GM18870 (cell line): ENCODE measurements at regions not wholly inside any gene's neighbourhood (a gene's known extent, or its start where the extent isn't known, plus 50 kb on each side); places are given as distances from the start of the nearest gene placed in this dataset.
"Not testable (repeated sequence)": the region's sequence is repeated elsewhere in the genome, so short reads cannot be mapped to it uniquely, and the experiment has no call there.

Experiments
- ATAC-seq: cut with Tn5 transposase; IDR thresholded peaks from one replicate; pipeline ENCODE4 v1.9.1; 2021; ENCODE audit warnings: moderate library complexity; ENCODE audit not compliant: unreplicated experiment

GRCh38 chr11:23620617-23621016, 760.3 kb upstream of the CCDC179 start:
- ATAC-seq = no peak

- no peak for ATAC-seq
Observed at GRCh38 chr11:23632293-23632692, 772.0 kb upstream of the CCDC179 start.

GRCh38 chr11:23644443-23644842, 784.2 kb upstream of the CCDC179 start:
- no peak for ATAC-seq

DNA sequence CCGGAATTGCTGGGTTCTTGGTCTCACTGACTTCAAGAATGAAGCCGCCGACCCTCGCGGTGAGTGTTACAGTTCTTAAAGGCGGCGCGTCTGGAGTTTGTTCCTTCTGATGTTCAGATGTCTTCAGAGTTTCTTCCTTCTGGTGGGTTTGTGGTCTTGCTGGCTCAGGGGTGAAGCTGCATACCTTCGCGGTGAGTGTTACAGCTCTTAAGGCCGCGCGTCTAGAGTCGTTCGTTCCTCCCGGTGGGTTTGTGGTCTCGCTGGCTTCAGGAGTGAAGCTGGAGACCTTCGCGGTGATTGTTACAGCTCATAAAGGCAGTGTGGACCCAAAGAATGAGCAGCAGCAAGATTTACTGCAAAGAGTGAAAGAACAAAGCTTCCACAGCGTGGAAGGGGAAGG, 792.1 kb upstream of the CCDC179 start:
- ATAC-seq = not testable (repeated sequence)

DNA sequence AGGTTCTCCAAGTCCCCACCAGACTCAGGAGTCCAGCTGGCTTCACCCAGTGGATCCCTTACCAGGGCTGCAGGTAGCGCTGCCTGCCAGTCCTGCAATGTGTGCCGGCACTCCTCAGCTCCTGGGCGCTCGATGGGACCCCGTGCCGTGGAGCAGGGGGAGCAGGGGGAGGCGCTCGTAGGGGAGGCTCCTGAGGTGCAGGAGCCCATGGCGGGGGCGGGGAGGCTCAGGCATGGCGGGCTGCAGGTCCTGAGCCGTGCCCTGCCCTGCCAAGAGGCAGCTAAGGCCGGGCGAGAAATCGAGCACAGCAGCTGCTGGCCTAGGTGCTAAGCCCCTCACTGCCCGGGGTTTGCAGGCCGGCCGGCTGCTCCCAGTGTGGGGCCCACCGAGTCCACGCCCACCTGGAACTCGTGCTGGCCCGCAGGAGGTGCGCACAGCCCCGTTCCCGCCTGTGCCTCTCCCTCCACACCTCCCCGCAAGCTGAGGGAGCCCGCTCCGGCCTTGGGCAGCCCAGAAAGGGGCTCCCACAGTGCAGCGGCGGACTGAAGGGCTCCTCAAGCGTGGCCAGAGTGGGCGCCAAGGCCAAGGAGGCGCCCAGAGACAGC, 792.9 kb upstream of the CCDC179 start:
- ATAC-seq = no peak

DNA sequence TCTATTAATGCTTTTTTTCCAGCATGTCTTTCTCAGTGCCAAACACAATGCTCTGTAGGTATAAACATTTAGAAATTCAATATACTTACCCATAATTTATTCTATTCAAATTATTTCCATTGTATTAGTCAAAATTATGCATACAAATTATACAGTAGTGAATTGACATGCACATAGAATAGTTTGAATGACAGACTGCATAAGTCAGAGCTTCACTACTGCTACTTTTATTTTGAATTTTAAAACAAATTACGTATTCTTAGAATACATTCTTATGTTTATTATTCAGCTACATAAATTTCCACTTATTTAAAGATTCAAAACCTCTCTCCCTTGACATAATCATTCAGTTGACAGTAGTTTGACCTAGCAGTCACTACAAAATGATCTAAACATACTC, 808.0 kb upstream of the CCDC179 start:
- no peak for ATAC-seq

GRCh38 chr11:23673366-23673765, 813.1 kb upstream of the CCDC179 start:
- ATAC-seq = no peak

DNA sequence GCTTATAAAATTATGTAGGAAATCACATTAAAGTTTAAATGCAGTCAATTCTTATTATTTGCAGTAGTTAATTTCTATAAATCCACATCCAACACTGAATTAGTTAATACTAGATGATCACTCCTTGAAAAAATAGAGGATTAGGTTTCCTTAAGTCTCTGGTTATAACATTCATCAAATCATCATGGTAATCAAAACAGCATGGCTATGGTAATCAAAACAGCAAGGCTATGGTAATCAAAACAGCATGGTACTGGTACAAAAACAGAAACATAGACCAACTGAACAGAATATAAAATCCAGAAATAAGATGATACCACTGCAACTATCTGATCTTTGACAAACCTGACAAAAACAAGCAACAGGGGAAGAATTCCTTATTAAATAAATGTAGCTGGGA, 814.6 kb upstream of the CCDC179 start:
- ATAC-seq = no peak

DNA sequence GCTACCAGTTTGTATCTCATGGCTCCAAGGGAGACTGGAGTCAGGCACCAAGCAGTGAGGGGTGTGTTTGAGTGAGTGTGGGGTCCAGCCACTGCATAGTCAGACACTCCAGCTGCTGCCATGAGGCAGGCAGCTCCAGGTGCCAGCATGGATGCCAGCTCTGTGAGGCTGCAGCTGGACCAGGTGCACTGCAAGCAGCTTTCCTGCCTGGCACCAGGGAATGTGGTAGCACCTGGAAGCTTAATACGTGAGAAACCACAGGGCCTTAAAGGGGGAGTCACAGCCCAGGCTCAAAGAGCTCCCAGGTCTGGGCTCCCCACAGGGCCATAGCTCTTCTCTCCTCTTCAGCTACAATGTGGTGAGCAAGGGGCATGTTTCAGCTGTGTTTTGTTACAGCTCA, 817.8 kb upstream of the LUZP2 start:
- ATAC-seq = no peak

DNA sequence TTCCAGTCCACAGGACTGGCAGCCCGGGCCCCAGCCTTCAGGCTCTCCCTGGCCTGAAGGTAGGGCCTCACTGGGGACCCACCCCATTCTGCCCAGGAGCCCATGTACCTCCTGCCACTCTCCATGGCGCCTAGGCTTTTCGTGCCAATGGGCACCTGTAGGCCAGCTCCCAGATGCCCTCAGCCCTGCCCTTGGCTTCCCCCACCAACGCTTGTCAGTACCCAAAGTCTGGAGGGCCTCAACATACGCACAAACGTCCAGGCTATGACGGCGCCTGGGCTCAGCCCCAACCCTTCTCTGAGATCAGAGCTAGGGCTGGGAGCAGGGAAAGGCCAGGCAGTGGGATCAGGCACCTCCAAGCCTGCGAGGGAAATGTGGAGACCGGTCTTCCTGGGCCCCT, 816.9 kb upstream of the LUZP2 start:
- no peak for ATAC-seq

DNA sequence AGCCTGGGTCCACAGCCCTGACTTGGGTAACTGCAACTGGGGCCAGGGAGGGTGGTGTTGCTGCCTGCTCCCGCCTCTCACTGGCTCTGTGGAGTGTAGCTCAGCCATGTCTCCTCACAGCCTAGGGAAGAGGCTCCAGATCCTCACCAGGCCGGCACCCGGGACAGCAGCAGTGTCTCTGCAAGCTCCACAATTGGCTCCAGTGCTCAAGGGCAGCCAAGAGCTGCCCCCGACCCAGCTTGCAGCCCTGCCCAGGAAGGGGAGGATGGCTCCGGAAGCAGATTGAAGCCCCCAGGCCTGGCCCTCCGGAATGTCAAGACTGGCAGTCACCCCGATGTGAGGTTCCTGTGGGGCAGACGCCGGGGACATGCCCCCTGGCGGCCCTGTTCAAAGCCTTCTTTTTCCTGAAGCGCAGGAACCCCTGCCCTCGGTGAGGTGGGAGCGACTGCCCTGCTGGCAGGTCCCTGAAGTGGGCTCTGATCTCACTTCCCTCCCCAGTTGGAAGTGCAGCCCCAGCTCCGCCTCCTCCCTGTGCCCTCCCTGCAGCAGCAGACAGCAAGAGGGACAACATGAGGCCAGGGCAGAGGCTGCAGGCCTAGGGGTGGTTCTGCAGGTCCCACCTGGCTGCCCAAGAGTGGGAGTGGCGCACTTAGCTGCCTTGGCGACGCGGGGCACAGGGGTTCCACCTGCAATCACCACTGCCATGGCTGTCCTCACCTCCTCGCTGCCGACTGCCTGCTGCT, 816.2 kb upstream of the LUZP2 start:
- no peak for ATAC-seq

DNA sequence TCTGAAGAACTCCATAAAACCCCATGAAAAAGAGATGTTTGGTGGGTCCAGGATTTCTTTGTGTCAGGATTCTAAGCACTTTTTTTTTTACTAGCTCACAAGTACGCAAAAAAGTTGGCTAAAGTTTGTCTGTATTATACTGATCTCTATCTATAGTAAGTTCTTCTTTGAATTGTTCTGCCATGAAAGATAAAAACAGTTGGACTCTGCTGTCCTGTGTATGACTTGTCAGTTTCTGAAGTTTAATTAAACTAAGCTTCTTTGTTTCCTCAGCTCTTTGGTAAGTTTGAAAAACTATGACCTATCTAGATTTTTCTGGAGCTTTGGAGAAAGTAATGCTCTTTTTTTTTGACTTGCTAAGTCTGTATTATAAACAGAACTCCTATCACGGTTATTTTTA, 812.2 kb upstream of the LUZP2 start:
- no peak for ATAC-seq

DNA sequence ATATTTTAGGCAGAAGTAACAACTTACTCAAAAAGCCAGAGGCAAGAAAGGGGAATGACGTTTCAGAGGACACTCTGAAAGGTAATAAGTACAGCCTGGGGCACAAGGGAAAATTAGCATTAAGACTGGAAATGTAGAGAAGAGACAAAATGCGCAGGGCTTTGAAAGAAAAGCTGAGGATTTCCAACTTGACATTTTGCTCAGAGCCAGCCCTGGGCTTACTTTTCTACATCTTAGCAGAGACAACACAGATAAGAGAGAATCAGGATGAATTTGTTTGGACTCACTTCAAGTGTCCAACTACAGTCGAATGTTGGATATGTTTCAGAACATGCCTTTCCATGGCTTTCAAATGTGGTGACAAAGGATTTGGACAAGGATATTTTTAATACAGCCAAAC, 808.9 kb upstream of the LUZP2 start:
- ATAC-seq = no peak

DNA sequence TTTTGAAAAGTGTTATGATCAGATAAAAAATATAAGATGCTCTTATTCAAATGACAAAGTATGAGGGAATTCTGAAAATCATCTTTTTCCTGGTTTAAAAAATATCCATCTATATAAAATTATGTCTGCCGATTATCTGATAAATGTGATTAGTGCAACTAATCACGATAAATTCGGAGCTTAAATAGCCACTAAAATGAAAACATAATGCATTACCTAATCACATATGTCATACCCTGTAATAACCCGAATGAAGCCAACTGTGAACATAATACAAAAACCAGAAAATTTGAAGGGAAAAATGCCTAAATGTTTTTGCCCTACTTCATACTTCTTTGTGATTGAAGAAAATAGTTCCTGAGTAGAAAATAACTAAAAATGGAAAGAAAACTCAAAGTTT, 808.4 kb upstream of the LUZP2 start:
- ATAC-seq = no peak

DNA sequence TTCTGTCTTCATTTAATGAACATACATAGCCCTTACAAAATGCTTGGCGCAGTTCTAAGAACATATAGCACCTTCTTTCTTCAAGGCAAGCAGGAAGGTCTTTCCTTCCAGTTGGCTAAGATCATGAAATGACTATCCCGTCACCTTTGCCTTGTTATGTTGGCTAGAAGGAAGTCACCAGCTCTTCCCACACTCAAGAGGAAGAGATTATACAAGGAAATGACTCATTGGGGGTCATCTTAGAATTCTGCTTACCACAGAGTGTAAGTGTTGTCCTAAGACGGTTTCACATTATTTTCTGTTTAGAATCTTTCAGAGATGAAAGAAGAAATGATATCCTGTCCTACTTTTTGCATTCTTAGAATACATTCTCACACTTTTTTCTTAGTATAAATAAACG, 808.0 kb upstream of the LUZP2 start:
- ATAC-seq = no peak

DNA sequence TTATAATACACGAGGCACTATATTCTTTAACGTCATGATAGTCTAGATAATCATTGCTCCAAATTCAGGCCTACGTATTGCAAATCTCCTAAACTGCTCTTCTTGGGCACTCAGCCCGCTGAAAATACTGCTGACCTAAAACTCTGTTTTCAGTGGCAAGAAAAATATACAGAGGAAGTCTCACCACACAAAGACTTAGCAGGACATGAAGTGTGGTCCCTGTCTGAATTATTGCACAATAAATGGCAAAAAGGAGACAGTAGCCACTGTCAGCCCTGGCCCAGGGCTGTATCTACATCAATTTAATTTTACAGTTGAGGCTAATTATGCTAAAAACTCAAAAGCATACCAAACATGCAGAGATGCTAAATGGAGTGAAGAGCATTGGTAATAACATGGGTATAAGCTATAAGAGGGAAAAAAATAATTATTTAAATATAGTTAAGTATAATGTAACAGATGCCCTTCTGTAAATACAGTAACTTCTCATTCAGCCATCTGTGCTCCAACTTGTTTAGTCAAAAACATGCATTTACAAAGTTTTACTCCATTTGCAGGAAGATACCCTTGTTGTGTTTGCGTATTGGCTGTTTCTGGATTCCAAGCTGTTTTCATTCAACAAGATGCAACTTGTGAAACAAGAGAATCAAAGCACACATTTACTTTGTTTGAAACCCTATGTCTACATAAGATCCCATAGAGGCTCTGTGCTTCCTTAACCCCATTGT, 800.0 kb upstream of the LUZP2 start:
- no peak for ATAC-seq

DNA sequence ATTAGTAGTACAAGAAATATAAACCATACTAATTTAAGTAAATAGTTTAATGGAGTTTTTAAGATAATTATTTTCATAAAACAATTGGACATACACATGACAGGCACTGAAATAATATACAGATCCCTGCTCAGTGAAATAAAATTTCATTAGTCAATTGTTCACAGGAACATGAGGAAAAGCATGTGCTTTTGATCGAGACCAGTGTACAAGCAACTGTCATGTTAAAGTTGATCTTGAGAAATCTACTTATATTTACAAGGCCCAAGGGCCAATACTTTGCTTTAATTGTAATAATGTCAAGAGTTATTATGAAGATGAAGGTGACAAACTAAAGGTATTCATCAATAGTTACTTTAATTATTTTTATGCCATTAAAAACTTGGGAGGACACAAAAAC, 792.7 kb upstream of the LUZP2 start:
- ATAC-seq = no peak

DNA sequence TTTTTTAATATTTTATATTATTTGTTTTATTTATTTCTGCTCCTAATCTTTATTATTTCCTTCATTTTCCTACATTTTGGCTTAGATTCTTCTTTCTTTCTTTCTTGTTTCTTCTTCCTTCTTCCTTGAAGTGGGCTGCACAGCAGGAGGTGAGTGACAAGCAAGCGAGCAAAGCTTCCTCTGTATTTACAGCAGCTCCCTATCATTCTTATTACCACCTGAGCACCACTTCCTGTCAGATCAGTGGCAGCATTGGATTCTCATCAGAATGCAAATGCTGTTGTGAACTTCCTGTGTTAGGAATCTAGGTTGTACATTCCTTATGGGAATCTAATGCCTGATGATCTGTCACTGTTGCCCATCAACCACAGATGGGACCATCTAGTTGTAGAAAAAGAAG, 784.9 kb upstream of the LUZP2 start:
- no peak for ATAC-seq

DNA sequence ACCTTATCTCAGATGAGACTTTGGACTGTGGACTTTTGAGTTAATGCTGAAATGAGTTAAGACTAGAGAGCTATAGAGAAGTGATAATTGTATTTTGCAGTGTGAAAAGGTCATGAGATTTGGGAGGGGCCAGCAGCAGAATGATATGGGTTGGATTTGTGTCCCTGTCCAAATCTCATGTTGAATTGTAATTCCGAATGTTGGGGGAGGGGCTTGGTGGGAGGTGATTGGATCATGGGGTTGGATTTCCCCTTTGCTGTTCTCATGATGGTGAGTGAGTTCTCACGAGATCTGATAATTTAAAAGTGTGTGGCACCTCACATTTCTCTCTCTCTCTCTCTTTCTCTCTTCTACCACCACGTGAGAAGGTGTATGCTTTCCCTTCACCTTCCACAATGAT, 777.8 kb upstream of the LUZP2 start:
- no peak for ATAC-seq

- peak; percentile 91 for ATAC-seq
Observed at GRCh38 chr11:23723861-23724260, 773.0 kb upstream of the LUZP2 start.

DNA sequence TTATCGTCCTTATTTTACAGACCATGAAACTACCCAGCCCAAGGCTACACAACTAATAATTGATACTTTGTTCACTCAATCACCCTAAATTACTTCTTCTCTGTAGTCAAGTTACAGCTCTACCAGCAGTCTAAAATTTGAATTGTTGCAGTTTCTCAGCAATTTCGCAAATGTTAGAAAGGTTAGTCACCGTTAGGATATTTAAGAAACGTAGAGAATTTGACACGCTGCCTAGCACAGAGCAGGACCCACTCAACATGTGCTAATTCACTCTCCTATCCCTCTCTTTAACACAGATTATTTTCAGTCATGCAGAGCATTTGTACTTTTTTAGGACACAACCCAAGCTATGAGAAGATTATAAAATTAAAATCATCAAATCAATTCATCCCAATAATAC, 771.1 kb upstream of the LUZP2 start:
- no peak for ATAC-seq

GRCh38 chr11:23727387-23727786, 769.5 kb upstream of the LUZP2 start:
- no peak for ATAC-seq
